Thoracic aorta (tissue), 2 donors: ENCODE measurements at regions not wholly inside any gene's neighbourhood (a gene's known extent, or its start where the extent isn't known, plus 50 kb on each side); places are given as distances from the start of the nearest gene placed in this dataset.

ENCODE experiments used
- ATAC-seq: fragments of 150-250 bp; one replicate; pipeline ENCODE4 v1.8.0; 2017; ENCODE audit warnings: low read depth; ENCODE audit not compliant: insufficient number of reproducible peaks, low FRiP score
- DNase-seq: peaks from one replicate; pipeline ENCODE4 v3.0.0-alpha.2; 2020; ENCODE audit warnings: low spot score
- H3K27ac ChIP-seq, 2 donors: fragments of 200-600 bp; sonication (generic); 1 replicate in 1 of 2; 2 replicates in 1 of 2; pipeline ENCODE4 v1.5.1; 2016; ENCODE audit warnings: mild to moderate bottlenecking in 2 of 2, moderate library complexity in 2 of 2
- H3K27me3 ChIP-seq: fragments of 200-600 bp; sonication (generic); replicated peaks from 2 replicates; pipeline ENCODE4 v1.6.0; 2016; ENCODE audit warnings: mild to moderate bottlenecking; ENCODE audit not compliant: insufficient read depth
- H3K36me3 ChIP-seq: fragments of 200-600 bp; sonication (generic); one replicate; pipeline ENCODE4 v1.5.1; 2016
- H3K4me1 ChIP-seq, 2 donors: fragments of 200-600 bp; sonication (generic); 1 replicate in 1 of 2; 2 replicates in 1 of 2; pipeline versions ENCODE4 v1.5.1 to v1.6.0; 2016; ENCODE audit warnings: low read depth in 2 of 2, mild to moderate bottlenecking in 1 of 2; ENCODE audit not compliant: control insufficient read depth in 1 of 2
- H3K4me3 ChIP-seq: fragments of 200-600 bp; sonication (generic); 2 replicates; pipeline ENCODE4 v1.5.1; 2016; ENCODE audit warnings: mild to moderate bottlenecking
- H3K9me3 ChIP-seq: fragments of 200-600 bp; sonication (generic); 2 replicates; pipeline ENCODE4 v1.5.1; 2016
- CTCF ChIP-seq: fragments of 200-600 bp; sonication (generic); IDR thresholded peaks from one replicate; pipeline ENCODE4 v1.5.1; 2019; ENCODE audit warnings: antibody characterized with exemption

GRCh38 chr4:27764526-27764837, 903.8 kb downstream of the STIM2 start:
- Histone ChIP-seq H3K36me3 (no peaks in the 10 kb centered on the region), H3K4me1 (no peaks in the 10 kb centered on the region), H3K9me3 (no peaks in the 10 kb centered on the region), H3K4me3 (no peak overlapping the region), H3K27me3 (no peaks in the 10 kb centered on the region), H3K27ac (no peak overlapping the region)
- DNase-seq: no peak
- TF ChIP-seq CTCF: no peak
- ATAC-seq: no peak

DNA sequence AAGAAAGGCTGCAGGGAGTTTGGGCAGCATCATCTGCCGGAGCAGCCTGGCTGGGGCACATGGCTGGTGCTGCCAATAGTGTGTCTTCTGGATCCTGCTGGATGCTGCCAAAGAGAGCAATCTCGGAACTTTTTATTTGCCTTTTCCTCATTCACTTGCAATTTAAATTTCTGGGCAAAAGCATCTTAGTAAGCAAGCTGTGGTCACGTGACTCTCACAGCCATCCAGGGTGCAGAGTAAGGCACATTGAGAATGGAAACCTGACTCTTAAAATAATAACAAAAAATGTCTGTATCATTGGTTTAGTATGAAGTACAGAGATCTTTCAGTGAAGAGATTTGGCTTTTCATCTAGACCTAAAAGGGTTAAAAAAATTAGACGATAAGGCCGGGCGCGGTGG, 910.3 kb downstream of the STIM2 start:
- H3K9me3 ChIP-seq: no peaks in the 10 kb centered on the region
- no peak overlapping the region for H3K4me3 ChIP-seq
- H3K4me1 ChIP-seq: no peaks in the 10 kb centered on the region
- DNase-seq (no peak), ATAC-seq (no peak)
- no peaks in the 10 kb centered on the region for H3K36me3 ChIP-seq
- no peaks in the 10 kb centered on the region for H3K27me3 ChIP-seq
- H3K27ac ChIP-seq: no peak overlapping the region
- no peak for TF ChIP-seq CTCF

GRCh38 chr4:27775156-27775555, 914.5 kb downstream of the STIM2 start:
- H3K4me1 ChIP-seq: no peaks in the 10 kb centered on the region
- no peak for DNase-seq
- no peaks in the 10 kb centered on the region for H3K27me3 ChIP-seq
- no peak overlapping the region for H3K4me3 ChIP-seq
- H3K27ac ChIP-seq: no peak overlapping the region
- no peaks in the 10 kb centered on the region for H3K36me3 ChIP-seq
- no peak for ATAC-seq
- no peak for TF ChIP-seq CTCF
- H3K9me3 ChIP-seq: no peaks in the 10 kb centered on the region

GRCh38 chr4:27779827-27780226, 919.2 kb downstream of the STIM2 start:
- no peak for TF ChIP-seq CTCF
- no peak for DNase-seq
- H3K4me1 ChIP-seq: no peaks in the 10 kb centered on the region
- no peak overlapping the region for H3K4me3 ChIP-seq
- no peaks in the 10 kb centered on the region for H3K36me3 ChIP-seq
- H3K9me3 ChIP-seq: no peaks in the 10 kb centered on the region
- no peak for ATAC-seq
- no peak overlapping the region for H3K27ac ChIP-seq
- H3K27me3 ChIP-seq: no peaks in the 10 kb centered on the region

DNA sequence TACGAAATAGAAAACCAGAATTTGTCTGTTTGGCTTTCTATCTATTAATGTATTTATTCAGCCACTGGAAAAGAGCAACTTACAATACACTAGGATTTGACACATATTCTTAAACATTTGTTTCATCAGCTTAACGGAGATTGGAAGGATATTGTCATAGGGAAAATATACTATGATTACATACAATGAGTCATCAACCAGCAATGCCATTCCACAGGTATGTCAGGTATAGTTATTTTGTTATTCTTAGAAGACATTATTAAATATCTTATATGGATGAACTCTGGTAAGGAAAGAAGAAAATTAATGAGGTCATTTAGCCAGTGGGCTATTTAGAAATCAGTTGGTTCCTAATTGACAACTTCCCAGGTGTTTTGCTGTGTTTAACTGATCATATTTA, 926.6 kb downstream of the STIM2 start:
- TF ChIP-seq CTCF: no peak
- DNase-seq: no peak
- H3K27me3 ChIP-seq: no peaks in the 10 kb centered on the region
- no peak overlapping the region for H3K4me3 ChIP-seq
- H3K36me3 ChIP-seq: no peaks in the 10 kb centered on the region
- no peak for ATAC-seq
- H3K9me3 ChIP-seq: no peaks in the 10 kb centered on the region
- H3K27ac ChIP-seq: no peak overlapping the region
- no peaks in the 10 kb centered on the region for H3K4me1 ChIP-seq
